Thymus (tissue), 11 donors: ENCODE measurements at regions not wholly inside any gene's neighbourhood (a gene's known extent, or its start where the extent isn't known, plus 50 kb on each side); places are given as distances from the start of the nearest gene placed in this dataset.
"Not testable (repeated sequence)": the region's sequence is repeated elsewhere in the genome, so short reads cannot be mapped to it uniquely, and the experiment has no call there.

Experiments
- DNase-seq, 9 donors: peaks; one replicate each; pipeline ENCODE4 v3.0.0-alpha.2; 2013; ENCODE audit warnings: low spot score in 9 of 9, low read depth in 6 of 9, missing footprints in 1 of 9
- H3K27ac ChIP-seq, 2 donors: one replicate each; pipeline ENCODE4 v1.5.1; 2013; ENCODE audit warnings: control low read depth in 1 of 2, low read depth in 1 of 2, low read length in 1 of 2, mild to moderate bottlenecking in 1 of 2, moderate library complexity in 1 of 2
- H3K27me3 ChIP-seq, 2 donors: one replicate each; pipeline ENCODE4 v1.5.1; 2013; ENCODE audit warnings: low read length in 1 of 2; ENCODE audit not compliant: control insufficient read depth in 2 of 2, insufficient read depth in 1 of 2
- H3K36me3 ChIP-seq, 2 donors: one replicate each; pipeline ENCODE4 v1.5.1; 2013; ENCODE audit warnings: low read length in 1 of 2, mild to moderate bottlenecking in 1 of 2, moderate library complexity in 1 of 2; ENCODE audit not compliant: control insufficient read depth in 2 of 2, insufficient read depth in 2 of 2
- H3K4me1 ChIP-seq, 2 donors: one replicate each; pipeline ENCODE4 v1.5.1; 2013; ENCODE audit warnings: low read length in 2 of 2; ENCODE audit not compliant: control insufficient read depth in 2 of 2, insufficient read depth in 2 of 2
- H3K4me3 ChIP-seq, 2 donors: one replicate each; pipeline ENCODE4 v1.5.1; 2013; ENCODE audit warnings: low read length in 2 of 2, control low read depth in 1 of 2, mild to moderate bottlenecking in 1 of 2
- H3K9me3 ChIP-seq, 2 donors: one replicate each; pipeline ENCODE4 v1.5.1; 2013; ENCODE audit warnings: low read length in 1 of 2, mild to moderate bottlenecking in 1 of 2; ENCODE audit not compliant: control insufficient read depth in 2 of 2, insufficient read depth in 1 of 2
- WGBS: extraction: QIAGEN DNeasy Blood & Tissue Kit; methylation state at CpG from one replicate; pipeline ENCODE4 v1.1.7; 2013; 5-methylcytosine and 5-hydroxymethylcytosine counted together
- donor health status: healthy.

DNA sequence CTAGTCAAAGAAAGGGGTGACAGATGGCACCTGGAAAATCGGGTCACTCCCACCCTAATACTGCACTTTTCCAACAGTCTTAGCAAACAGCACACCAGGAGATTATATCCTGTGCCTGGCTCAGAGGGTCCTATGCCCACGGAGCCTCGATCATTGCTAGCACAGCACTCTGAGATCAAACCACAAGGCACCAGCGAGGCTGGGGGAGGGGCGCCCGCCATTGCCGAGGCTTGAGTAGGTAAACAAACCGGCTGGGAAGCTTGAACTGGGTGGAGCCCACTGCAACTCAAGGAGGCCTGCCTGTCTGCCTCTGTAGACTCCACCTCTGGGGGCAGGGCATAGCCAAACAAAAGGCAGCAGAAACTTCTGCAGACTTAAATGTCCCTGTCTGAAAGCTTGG, 88.9 kb upstream of the GPR101 start:
- H3K4me1 ChIP-seq, result not testable (repeated sequence)

DNA sequence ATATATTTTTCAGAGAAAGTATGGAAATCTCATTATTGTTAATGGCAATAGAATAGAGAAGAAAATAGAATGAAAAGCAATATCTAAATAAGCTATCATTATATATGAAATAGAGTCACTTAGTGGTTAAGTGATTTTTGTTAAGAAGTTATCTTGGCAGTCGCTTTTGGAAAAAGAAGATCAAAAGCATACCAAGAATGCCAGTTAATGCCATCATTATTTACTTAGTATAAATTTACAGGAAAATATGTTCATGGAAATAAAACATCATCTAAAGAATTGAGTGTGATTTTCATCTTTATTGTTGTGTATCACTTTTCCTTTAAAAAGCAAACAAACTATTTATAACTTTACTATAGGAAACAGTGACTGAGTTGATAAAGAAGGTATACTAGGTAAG, 85.3 kb upstream of the GPR101 start:
- H3K27me3 ChIP-seq, result no peaks in the 10 kb centered on the region
- no peak overlapping the region for H3K27ac ChIP-seq
- H3K9me3 ChIP-seq, result no peaks in the 10 kb centered on the region
- no peaks in the 10 kb centered on the region for H3K4me1 ChIP-seq
- no peaks in the 10 kb centered on the region for H3K36me3 ChIP-seq
- no peak for DNase-seq
- no peak overlapping the region for H3K4me3 ChIP-seq
- WGBS, result 96% methylated on average over 1 of the region's 1 CpG

More for the DNA sequence above, 88.9 kb upstream of the GPR101 start:
- H3K27me3 ChIP-seq, DNase-seq, H3K9me3 ChIP-seq, H3K36me3 ChIP-seq, H3K4me3 ChIP-seq, H3K27ac ChIP-seq: not testable (repeated sequence)
- WGBS, result 95% methylated on average over 7 of the region's 8 CpGs

DNA sequence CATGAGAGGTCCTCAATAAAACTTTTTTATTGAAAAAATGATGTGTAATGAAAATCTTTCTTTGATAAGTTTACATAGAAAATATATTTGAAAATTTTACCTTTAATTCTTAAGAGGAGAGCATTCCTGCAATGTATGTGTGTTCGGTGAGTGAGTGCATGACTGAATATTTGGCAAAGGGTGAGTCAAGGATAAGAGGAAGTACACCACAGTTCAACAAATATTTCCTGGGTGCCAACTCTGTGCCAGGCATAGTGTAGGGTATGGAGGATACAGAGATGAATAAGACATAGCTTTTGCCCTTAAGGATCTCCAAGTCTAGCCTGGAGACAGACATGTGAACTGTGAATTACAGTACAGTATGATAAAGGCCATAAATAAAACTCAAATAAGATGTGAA, 84.7 kb upstream of the GPR101 start:
- H3K27me3 ChIP-seq, result no peaks in the 10 kb centered on the region
- no peaks in the 10 kb centered on the region for H3K4me1 ChIP-seq
- H3K9me3 ChIP-seq, result no peaks in the 10 kb centered on the region
- H3K4me3 ChIP-seq, result no peak overlapping the region
- no peaks in the 10 kb centered on the region for H3K36me3 ChIP-seq
- no peak overlapping the region for H3K27ac ChIP-seq
- DNase-seq, result no peak
- WGBS, result 93% methylated on average over 1 of the region's 1 CpG

DNA sequence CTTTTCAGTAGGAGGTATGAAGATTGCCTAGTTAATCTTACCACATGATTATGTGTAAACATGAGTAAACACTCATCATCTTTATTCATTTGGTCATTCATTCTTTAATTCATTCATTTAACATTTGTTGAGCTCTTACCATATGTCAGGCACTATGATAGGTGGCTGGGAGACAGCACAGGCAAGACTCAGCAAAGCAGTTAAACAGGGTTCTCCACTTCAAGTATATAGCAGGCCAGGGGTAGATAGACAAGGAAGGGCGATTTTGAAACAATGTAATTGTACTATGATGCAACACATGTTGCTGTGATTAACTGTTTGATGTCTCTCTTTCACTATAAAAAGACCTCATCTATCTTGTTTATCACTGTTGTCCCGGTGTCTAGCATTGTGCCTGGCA, 84.3 kb upstream of the GPR101 start:
- WGBS, result 69% methylated on average over 2 of the region's 2 CpGs
- Histone ChIP-seq H3K4me1 (no peaks in the 10 kb centered on the region), H3K27ac (no peak overlapping the region), H3K4me3 (no peak overlapping the region), H3K9me3 (no peaks in the 10 kb centered on the region), H3K36me3 (no peaks in the 10 kb centered on the region), H3K27me3 (no peaks in the 10 kb centered on the region)
- DNase-seq, result no peak

DNA sequence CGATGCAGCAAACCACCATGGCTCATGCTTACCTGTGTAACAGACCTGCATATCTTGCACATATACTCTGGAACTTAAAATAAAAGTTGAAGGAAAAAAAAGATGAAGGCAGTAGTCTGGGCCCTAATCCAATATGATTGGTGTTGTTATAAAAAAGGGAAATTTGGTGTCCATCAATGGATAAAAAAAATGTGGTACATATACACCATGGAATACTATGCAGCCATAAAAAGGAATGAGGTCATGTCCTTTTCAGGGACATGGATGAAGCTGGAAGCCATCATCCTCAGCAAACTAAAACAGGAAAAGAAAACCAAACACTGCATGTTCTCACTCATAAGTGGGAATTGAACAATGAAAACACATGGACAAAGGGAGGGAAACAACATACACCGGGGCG, 74.1 kb upstream of the GPR101 start:
- DNase-seq, H3K4me3 ChIP-seq, H3K27ac ChIP-seq, H3K4me1 ChIP-seq, H3K9me3 ChIP-seq, H3K36me3 ChIP-seq, H3K27me3 ChIP-seq: not testable (repeated sequence)
- 95% methylated on average over 3 of the region's 3 CpGs for WGBS

DNA sequence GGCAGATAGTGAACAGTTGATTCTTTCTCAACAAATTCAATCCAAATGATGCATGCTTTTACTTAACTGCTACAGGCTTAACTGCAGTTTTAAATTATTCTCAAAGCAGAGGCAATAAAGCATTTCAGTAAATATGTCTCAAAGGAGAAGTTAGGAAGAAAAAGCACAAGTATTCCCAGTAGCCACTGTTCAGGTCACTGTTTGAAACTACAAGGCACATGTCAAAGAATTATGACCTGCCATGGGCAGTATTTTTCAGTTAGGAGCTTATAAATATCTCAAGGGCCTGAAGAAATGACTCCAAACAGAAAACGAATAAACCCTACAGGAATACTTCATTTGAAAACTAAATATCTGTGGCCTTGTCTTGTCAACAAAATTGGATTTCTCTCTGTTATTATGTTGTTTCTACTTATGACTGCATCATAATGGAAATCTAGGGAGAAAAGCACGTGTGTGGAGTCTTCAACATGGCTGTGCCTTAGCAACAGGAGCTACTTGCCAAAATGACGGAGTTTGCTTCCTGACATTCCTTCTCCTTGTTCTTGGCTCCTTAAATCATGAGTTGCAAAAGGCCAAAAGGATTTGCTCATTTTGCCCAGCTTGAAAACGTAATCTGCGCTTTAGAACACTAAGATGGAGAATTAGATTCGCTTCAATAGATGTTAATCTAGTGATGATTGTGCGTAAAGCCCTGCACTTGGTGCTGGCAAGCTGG, 67.6 kb upstream of the GPR101 start:
- Histone ChIP-seq H3K27ac (no peak overlapping the region), H3K36me3 (no peaks in the 10 kb centered on the region), H3K4me3 (no peak overlapping the region), H3K27me3 (no peaks in the 10 kb centered on the region), H3K4me1 (no peaks in the 10 kb centered on the region), H3K9me3 (no peaks in the 10 kb centered on the region)
- WGBS, result 80% methylated on average over 7 of the region's 7 CpGs
- DNase-seq, result no peak
